Thyroid gland (tissue), 4 donors: ENCODE measurements at regions not wholly inside any gene's neighbourhood (a gene's known extent, or its start where the extent isn't known, plus 50 kb on each side); places are given as distances from the start of the nearest gene placed in this dataset.

Experiments used
- POLR2A ChIP-seq, 2 donors: fragments of 450-650 bp; IDR thresholded peaks; one replicate each; pipeline ENCODE4 v1.6.1; 2017; ENCODE audit warnings: antibody characterized with exemption in 2 of 2, mild to moderate bottlenecking in 2 of 2, moderate library complexity in 1 of 2
- TF ChIP-seq, protein P1 (sequence below), 6 experiments: fragments of 200-600 bp in 3 of 6; fragments of 450-650 bp in 3 of 6; sonication (generic) in 3 of 6; IDR thresholded peaks; one replicate each; pipeline ENCODE4 v1.5.1; 2016 to 2019; ENCODE audit warnings: antibody characterized with exemption in 6 of 6, mild to moderate bottlenecking in 2 of 6, inconsistent platforms in 1 of 6, moderate library complexity in 1 of 6

DNA sequence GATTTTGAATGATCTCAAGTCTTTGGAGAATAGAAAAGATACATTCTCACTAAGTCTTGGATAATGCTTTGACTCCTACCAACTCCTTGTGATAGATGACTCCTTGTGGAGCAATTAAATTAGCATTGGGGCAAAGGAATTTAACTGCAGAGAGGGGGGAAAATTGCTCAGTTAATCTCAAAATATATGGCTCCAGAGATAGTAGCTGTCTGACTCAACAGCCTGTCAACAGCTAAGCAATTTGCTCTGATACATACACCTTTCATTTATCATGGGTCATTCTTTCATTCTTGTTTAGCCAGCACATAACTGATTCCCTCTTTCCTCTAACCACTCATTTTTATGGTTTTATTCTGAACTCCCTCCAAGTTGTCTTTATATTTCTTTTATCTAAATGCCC, 225.6 kb upstream of the OBI1 start:
- TF ChIP-seq, protein P1, sequence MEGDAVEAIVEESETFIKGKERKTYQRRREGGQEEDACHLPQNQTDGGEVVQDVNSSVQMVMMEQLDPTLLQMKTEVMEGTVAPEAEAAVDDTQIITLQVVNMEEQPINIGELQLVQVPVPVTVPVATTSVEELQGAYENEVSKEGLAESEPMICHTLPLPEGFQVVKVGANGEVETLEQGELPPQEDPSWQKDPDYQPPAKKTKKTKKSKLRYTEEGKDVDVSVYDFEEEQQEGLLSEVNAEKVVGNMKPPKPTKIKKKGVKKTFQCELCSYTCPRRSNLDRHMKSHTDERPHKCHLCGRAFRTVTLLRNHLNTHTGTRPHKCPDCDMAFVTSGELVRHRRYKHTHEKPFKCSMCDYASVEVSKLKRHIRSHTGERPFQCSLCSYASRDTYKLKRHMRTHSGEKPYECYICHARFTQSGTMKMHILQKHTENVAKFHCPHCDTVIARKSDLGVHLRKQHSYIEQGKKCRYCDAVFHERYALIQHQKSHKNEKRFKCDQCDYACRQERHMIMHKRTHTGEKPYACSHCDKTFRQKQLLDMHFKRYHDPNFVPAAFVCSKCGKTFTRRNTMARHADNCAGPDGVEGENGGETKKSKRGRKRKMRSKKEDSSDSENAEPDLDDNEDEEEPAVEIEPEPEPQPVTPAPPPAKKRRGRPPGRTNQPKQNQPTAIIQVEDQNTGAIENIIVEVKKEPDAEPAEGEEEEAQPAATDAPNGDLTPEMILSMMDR (IDR thresholded peaks at IDR 0.05): no peak
- no peak for TF ChIP-seq POLR2A (IDR thresholded peaks at IDR 0.05)
